22Rv1 (cell line): ENCODE measurements at regions not wholly inside any gene's neighbourhood (a gene's known extent, or its start where the extent isn't known, plus 50 kb on each side); places are given as distances from the start of the nearest gene placed in this dataset.

Experiments used
- H3K27ac ChIP-seq: fragments of 450-650 bp; 2 replicates; pipeline ENCODE4 v1.5.1; 2017
- ZFX ChIP-seq: fragments of 450-650 bp; IDR thresholded peaks from 2 replicates; pipeline ENCODE4 v1.6.1; 2017; ENCODE audit warnings: antibody characterized with exemption, borderline replicate concordance
- TF ChIP-seq, protein P1 (sequence below): fragments of 450-650 bp; IDR thresholded peaks from 2 replicates; pipeline ENCODE4 v1.5.1; 2017; ENCODE audit warnings: mild to moderate bottlenecking

DNA sequence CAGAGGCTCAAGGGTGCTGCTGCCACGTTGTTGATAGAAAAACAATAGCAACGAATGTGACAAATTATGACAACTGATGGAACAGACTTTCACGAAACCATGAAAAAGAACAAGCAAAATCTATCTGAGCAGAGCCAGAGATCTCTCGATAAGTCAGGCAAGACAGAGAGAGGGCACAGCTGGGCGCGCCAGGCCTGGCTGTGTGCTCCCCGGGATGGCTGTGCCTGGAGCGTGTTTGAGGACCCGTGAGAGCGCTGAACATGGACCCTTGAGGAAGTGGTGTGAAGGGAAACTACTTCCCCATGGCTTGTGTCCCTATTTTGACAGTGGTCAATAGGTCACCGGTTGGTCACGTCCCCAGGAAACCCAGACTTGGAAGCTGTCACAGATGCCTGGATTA is 83.1 kb upstream of the FGF3 start:
- no peak overlapping the region for H3K27ac ChIP-seq
- TF ChIP-seq, protein P1, sequence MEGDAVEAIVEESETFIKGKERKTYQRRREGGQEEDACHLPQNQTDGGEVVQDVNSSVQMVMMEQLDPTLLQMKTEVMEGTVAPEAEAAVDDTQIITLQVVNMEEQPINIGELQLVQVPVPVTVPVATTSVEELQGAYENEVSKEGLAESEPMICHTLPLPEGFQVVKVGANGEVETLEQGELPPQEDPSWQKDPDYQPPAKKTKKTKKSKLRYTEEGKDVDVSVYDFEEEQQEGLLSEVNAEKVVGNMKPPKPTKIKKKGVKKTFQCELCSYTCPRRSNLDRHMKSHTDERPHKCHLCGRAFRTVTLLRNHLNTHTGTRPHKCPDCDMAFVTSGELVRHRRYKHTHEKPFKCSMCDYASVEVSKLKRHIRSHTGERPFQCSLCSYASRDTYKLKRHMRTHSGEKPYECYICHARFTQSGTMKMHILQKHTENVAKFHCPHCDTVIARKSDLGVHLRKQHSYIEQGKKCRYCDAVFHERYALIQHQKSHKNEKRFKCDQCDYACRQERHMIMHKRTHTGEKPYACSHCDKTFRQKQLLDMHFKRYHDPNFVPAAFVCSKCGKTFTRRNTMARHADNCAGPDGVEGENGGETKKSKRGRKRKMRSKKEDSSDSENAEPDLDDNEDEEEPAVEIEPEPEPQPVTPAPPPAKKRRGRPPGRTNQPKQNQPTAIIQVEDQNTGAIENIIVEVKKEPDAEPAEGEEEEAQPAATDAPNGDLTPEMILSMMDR = no peak
- TF ChIP-seq ZFX = no peak

DNA sequence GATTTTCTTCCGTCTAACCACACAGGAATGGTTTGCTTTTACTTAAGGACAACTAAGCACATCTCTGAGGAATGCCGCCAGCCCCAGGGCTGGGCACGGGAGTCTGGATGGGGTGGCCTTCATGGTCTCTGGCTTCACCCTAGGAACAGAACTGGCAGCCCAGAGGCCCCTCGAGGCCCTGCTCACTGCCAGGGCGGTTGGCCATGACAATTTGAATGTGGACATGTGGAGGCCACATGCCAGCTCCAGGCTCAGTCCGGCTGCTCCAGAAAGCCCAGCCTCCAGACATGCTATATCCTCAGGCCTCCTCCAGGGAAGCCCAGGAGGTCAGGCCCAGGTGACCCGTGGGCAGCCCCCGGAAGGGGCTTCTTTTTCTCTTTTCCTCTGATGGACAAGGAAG is 84.0 kb upstream of the FGF3 start:
- no peak overlapping the region for H3K27ac ChIP-seq
- TF ChIP-seq, protein P1 = no peak
- TF ChIP-seq ZFX = no peak

DNA sequence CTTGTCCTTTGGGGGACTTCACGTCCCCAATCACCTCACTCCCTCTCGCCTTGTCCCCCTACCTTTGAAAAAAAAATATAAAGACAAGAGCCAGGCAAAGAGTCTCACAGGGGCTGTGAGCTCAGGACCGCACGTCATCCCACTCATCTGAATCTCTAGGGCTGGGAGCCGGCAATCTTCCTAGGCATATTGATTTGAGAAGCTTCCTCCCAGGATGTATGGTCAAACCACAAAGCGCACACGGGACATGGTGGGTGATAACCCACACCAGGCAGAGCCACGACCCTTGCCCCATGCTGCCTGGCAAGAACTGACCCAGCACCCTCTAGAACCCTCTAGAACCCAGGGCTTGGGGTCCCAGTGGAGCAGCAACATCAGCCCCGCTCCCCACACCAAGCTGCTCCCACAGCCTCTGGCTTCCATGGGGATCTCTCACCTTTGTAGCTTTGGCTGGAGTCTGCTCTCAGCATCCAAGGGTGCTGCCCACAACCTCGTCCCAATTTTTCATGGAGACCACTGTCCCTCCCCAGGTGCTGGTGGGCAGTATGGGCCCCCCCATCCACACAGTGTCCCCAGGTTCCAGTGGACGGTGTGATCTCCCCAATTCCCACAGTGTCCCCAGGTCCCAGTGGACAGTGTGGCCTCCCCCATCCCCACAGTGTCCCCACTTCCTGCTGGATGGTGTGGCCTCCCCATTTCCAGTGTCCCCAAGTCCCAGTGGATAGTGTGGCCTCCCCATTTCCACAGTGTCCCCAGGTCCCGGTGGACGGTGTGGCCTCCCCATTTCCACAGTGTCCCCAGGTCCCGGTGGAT is 85.2 kb upstream of the FGF3 start:
- no peak overlapping the region for H3K27ac ChIP-seq
- TF ChIP-seq, protein P1 = no peak
- TF ChIP-seq ZFX = no peak

DNA sequence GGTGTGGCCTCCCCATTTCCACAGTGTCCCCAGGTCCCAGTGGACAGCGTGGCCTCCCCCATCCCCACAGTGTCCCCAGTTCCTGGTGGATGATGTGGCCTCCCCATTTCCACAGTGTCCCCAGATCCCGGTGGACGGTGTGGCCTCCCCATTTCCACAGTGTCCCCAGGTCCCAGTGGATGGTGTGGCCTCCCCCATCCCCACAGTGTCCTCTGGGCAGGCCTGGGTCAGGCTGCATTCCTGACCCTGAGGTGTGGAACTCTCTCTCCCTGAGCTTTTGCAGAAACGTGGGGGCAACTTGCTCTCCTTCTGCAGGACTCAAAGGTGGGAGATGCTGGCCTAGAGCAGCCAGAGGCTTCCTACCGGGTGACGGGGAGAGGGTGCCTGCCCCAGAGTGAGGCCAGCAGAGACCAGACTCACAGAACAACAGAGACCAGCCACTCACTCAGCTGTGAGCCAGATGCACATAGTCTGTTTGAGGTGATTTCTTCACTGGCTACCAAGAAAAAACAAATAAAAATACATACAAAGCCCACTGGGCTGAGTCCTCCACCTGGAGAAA is 85.8 kb upstream of the FGF3 start:
- no peak overlapping the region for H3K27ac ChIP-seq
- no peak for TF ChIP-seq ZFX
- TF ChIP-seq, protein P1 = no peak

DNA sequence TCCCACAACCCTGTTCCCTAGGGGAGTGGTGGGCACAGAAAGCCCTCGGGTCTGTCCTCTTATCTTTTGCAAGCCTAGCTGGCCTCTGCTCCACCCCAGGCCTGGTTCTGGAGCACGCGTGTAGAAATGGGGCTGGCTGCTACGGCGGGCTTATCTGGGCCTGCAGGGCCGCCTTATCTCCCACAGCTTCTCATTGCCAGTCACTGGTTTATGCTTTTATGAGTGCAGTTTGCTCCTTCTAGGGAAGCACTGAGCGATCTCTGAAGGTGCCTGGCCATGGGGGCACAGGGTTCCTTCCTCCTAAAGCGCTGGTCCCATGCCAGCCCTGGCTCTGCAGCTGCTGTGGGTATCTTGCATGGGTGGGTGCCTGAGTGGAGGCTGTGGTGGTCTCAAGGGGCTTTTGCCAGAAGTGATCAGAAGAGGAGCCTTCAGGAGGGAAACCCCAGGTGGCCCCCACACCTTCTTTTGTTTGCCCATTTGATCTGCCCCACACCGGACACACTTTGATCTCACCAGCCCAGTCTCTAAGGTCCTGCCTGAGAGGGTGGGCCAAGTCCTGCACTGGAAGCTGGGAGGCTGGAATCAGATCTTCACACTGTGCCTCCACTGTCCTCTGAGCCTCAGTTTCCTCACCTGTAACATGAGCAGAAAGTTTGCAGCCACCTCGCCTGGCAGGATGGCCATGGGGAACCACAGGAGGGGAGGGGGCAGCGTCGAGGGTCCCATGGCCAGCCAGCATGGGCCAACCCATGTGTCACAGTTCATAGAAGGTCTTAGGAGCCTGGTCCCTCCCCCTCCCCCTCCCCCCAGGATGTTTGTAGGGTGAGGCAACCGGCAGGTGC is 86.6 kb upstream of the FGF3 start:
- no peak overlapping the region for H3K27ac ChIP-seq
- TF ChIP-seq ZFX = no peak
- TF ChIP-seq, protein P1 = no peak

DNA sequence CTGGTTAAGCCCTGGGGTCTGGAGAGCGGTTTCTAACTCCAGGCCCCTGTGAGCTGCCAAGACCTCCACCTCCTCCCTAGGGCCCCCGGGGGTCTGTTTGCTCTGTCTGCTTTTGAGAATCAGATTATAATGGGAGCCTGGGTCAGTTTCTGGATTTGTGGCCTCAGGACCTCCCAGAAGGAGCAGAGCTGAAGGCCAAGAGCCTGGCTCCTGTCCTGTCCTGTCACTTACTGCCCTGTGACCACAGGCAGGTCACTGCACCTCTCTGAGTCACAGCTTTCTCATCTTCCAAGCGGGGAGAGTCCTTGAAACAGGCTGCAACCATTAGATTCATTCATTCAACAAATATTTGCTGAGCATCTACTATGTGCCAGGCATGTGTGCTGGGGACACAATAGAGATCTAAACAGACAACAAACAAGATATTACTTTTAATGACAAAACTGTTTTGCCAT is 87.3 kb upstream of the FGF3 start:
- no peak overlapping the region for H3K27ac ChIP-seq
- TF ChIP-seq ZFX = no peak
- TF ChIP-seq, protein P1 = no peak

DNA sequence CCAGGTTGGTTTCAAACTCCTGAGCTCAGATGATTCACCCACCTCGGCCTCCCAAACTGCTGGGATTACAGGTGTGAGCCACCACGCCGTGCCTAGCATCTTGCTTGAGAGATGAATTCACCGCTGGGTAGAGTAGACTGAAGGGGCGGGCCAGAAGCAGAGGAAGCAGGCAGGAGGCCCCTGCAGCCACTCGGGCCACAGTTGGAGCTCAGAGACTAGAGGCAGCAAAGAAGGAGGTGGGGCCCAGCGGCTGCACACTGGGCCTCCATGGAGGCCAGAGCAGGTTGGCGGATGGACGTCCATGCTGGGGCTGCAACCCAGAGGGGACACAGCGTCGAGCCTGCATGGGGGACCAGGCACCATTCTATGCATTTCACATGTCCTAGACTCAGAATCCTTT is 88.4 kb upstream of the FGF3 start:
- H3K27ac ChIP-seq = no peak overlapping the region
- no peak for TF ChIP-seq ZFX
- TF ChIP-seq, protein P1 = no peak
